Chondrocyte (in vitro differentiated cells): ENCODE measurements at regions not wholly inside any gene's neighbourhood (a gene's known extent, or its start where the extent isn't known, plus 50 kb on each side); places are given as distances from the start of the nearest gene placed in this dataset.

ENCODE experiments used
- DNase-seq: peaks from one replicate; pipeline ENCODE4 v3.0.0; 2021; ENCODE audit warnings: mixed read lengths, low spot score
- H3K27ac Mint-ChIP-seq: one replicate; pipeline ENCODE4 v1.8.0; 2021; ENCODE audit warnings: mild to moderate bottlenecking, moderate library complexity, mixed read lengths; ENCODE audit not compliant: unreplicated experiment
- H3K27me3 Mint-ChIP-seq: 2 replicates; pipeline ENCODE4 v1.8.0; 2021; ENCODE audit warnings: low read depth, mixed read lengths
- H3K36me3 Mint-ChIP-seq: 2 replicates; pipeline ENCODE4 v1.8.0; 2021; ENCODE audit warnings: low read depth, mixed read lengths
- H3K4me1 Mint-ChIP-seq: 2 replicates; pipeline ENCODE4 v1.8.0; 2021; ENCODE audit warnings: low read depth, mild to moderate bottlenecking, mixed read lengths
- H3K4me3 Mint-ChIP-seq: one replicate; pipeline ENCODE4 v1.8.0; 2021; ENCODE audit warnings: mild to moderate bottlenecking, moderate library complexity, mixed read lengths; ENCODE audit not compliant: unreplicated experiment
- H3K9me3 Mint-ChIP-seq: 2 replicates; pipeline ENCODE4 v1.8.0; 2021; ENCODE audit warnings: low read depth, mixed read lengths
- TF ChIP-seq, protein P1 (sequence below): fragments of 200-600 bp; sonication (generic); IDR thresholded peaks from 2 replicates; pipeline ENCODE4 v1.5.0; 2021; ENCODE audit warnings: antibody characterized with exemption, mild to moderate bottlenecking, moderate library complexity

DNA sequence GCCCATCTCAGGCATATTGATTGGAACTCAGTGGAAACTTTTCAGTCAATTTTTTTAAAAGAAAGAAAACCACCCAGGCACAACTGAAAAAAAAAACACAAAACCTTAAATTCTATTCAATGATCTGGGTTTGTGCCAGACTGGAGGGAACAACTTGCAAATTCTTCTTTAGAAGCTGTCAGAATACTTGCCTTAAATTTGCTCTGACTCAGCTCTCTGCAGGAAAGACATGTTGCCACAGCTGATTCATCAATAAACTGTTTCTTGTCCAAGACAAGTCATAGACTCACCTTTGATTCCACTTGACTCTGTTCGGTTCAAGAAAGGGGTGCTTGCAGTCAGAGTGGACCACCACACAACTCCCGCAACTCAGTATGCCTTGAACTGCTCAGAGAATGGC lies 117.8 kb upstream of the F13A1 start:
- peaks cover 7% of the 10 kb centered on the region for H3K9me3 Mint-ChIP-seq
- H3K27ac Mint-ChIP-seq: no peak overlapping the region
- peaks cover 5% of the 10 kb centered on the region for H3K4me1 Mint-ChIP-seq
- TF ChIP-seq, protein P1, sequence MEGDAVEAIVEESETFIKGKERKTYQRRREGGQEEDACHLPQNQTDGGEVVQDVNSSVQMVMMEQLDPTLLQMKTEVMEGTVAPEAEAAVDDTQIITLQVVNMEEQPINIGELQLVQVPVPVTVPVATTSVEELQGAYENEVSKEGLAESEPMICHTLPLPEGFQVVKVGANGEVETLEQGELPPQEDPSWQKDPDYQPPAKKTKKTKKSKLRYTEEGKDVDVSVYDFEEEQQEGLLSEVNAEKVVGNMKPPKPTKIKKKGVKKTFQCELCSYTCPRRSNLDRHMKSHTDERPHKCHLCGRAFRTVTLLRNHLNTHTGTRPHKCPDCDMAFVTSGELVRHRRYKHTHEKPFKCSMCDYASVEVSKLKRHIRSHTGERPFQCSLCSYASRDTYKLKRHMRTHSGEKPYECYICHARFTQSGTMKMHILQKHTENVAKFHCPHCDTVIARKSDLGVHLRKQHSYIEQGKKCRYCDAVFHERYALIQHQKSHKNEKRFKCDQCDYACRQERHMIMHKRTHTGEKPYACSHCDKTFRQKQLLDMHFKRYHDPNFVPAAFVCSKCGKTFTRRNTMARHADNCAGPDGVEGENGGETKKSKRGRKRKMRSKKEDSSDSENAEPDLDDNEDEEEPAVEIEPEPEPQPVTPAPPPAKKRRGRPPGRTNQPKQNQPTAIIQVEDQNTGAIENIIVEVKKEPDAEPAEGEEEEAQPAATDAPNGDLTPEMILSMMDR: no peak
- no peak for DNase-seq
- H3K27me3 Mint-ChIP-seq: no peaks in the 10 kb centered on the region
- H3K36me3 Mint-ChIP-seq: no peaks in the 10 kb centered on the region
- no peak overlapping the region for H3K4me3 Mint-ChIP-seq

DNA sequence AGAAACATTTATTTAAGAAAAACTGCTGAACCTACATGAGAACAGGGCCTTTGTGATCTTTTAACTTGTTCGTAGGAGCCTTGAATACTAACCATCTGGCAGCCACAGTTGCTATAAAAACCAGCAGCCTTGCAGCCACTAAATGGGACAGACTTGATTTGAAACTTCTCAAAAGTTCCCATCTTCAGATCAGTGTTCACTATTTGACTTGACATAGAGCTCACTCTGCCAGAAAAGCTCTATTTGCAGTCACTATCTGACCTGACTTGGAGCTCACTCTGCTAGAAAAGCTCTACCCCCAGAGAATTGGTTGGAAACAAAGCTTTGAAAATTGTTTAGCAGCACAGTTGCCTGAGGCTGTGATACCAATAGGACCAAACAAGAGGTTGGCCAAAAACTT lies 119.3 kb upstream of the F13A1 start:
- H3K27ac Mint-ChIP-seq: no peak overlapping the region
- no peaks in the 10 kb centered on the region for H3K36me3 Mint-ChIP-seq
- TF ChIP-seq, protein P1: no peak
- H3K9me3 Mint-ChIP-seq: peaks cover 7% of the 10 kb centered on the region
- H3K4me3 Mint-ChIP-seq: no peak overlapping the region
- H3K27me3 Mint-ChIP-seq: no peaks in the 10 kb centered on the region
- peaks cover 5% of the 10 kb centered on the region for H3K4me1 Mint-ChIP-seq
- no peak for DNase-seq

DNA sequence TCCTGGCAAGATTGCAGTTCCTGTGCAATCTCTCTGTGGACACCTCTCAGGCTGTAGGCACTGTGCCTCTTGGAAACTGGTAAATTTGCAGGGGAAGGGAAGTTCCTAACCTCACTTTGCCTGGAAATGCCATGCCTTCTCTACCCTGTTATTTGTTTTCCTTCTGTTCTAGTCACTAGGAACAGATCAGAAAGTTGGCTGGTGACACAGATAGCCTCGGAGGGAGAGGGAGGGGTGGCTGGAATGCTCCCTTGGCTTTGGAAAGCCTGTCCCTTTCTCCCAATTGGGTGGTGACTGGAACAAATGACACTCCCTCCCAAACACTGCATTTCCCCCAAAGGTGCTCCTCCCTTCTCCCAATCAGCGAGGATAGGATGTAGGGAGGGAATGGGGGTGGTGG lies 131.5 kb upstream of the F13A1 start:
- TF ChIP-seq, protein P1: no peak
- Mint-ChIP-seq H3K4me1 (peaks cover 6% of the 10 kb centered on the region), H3K9me3 (no peaks in the 10 kb centered on the region), H3K27ac (no peak overlapping the region), H3K36me3 (no peaks in the 10 kb centered on the region), H3K27me3 (peaks cover 15% of the 10 kb centered on the region), H3K4me3 (no peak overlapping the region)
- DNase-seq: no peak

DNA sequence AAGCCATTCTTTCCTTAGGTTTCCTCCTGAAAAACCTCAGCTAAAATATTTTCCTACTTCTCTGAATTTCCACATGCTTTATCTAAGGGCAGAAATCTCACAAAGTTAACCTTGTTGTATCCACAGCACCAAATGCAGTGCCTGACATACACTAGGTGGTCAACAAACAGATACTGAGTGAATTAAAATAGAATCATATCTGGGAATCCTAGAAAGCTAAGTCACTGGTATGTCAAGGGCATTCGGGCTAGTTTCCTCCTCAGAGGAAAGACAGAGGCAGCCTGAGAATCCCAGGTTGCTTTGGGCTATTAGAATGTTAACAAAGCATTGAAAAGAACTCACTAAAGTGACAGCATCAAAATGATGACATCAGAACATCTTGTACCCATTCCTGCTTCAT lies 132.7 kb upstream of the F13A1 start:
- Mint-ChIP-seq H3K4me3 (no peak overlapping the region), H3K27ac (no peak overlapping the region), H3K36me3 (peaks cover 2% of the 10 kb centered on the region), H3K9me3 (peaks cover 5% of the 10 kb centered on the region), H3K4me1 (peaks cover 6% of the 10 kb centered on the region), H3K27me3 (peaks cover 13% of the 10 kb centered on the region)
- TF ChIP-seq, protein P1: no peak
- no peak for DNase-seq

DNA sequence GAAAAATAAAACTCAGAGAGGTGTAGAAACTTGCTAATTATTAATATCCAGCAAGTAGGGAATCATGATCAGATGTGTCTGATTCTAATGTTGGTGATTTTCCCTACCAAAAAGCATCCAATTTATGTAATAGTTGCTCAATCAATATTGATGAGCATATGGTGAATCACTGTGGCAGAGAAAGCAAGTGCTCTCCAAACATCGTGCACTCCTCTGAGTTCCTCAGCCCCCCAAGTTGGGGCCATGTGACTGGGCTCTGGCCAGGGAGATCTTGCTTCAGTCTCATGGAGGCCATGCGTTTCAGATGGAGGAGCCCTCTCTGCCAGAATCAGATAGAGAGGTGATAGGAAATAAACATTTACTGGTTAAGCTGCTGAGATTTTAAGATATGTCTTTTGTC lies 133.2 kb upstream of the LY86 start:
- H3K4me1 Mint-ChIP-seq: peaks cover 6% of the 10 kb centered on the region
- no peak for DNase-seq
- no peak overlapping the region for H3K4me3 Mint-ChIP-seq
- H3K9me3 Mint-ChIP-seq: peaks cover 10% of the 10 kb centered on the region
- peaks cover 2% of the 10 kb centered on the region for H3K36me3 Mint-ChIP-seq
- H3K27ac Mint-ChIP-seq: no peak overlapping the region
- TF ChIP-seq, protein P1: no peak
- peaks cover 11% of the 10 kb centered on the region for H3K27me3 Mint-ChIP-seq
